ENCODE measurements at regions not wholly inside any gene's neighbourhood (a gene's known extent, or its start where the extent isn't known, plus 50 kb on each side); places are given as distances from the start of the nearest gene placed in this dataset.

GRCh38 chr3:153349108-153349499, 187.1 kb downstream of the RAP2B start:
- peak; percentile 61 for ATAC-seq
- H3K9ac ChIP-seq (ENCODE audit: control insufficient read depth, insufficient read depth, low read length): no peak overlapping the region
- no peak overlapping the region for H3K4me3 ChIP-seq
- POLR2A ChIA-PET: no interaction called here
- no peak overlapping the region for H3K4me2 ChIP-seq (ENCODE audit: control insufficient read depth, insufficient read depth)
- FAIRE-seq: no peak
- no peak overlapping the region for H2AFZ ChIP-seq (ENCODE audit: control insufficient read depth, low read depth, low read length)
- DNase-seq (ENCODE audit: low read depth, low spot score): no peak
- H3K9me3 ChIP-seq (replicated peaks; ENCODE audit: control insufficient read depth, insufficient read depth, low read length): no peaks in the 10 kb centered on the region; the same call in 2 of the 3 replicates
- RAD21 ChIA-PET (ENCODE audit: unreplicated experiment): no interaction called here
- SMC1A ChIA-PET (ENCODE audit: uncharacterized antibody, unreplicated experiment): no interaction called here
- H4K20me1 ChIP-seq (ENCODE audit: control insufficient read depth, insufficient read depth): no peaks in the 10 kb centered on the region
- BruUV-seq (replicated peaks): no TSS peak
- no peaks in the 10 kb centered on the region for H3K4me1 ChIP-seq (ENCODE audit: control insufficient read depth, insufficient read depth, low read length)
- H3K79me2 ChIP-seq (ENCODE audit: control insufficient read depth, insufficient read depth, low read length): no peaks in the 10 kb centered on the region
- intact Hi-C loops (cut with micrococcal nuclease; ENCODE audit: unreplicated experiment) (no loop called here), in situ Hi-C loops (cut with MboI) (no loop called here)
- H3K27me3 ChIP-seq (replicated peaks in 1 of 2; ENCODE audit: control insufficient read depth in 2 of 2, insufficient read depth in 2 of 2, low read length in 1 of 2): no peaks in the 10 kb centered on the region; a peak in 1 of 4 replicates
- no peaks in the 10 kb centered on the region for H3K36me3 ChIP-seq (ENCODE audit: control insufficient read depth in 2 of 2, insufficient read depth in 2 of 2, low read length in 1 of 2)
- no peak overlapping the region for H3K27ac ChIP-seq (ENCODE audit: control insufficient read depth, insufficient read depth)
- 0% methylated on average over 1 of the region's 1 CpG for WGBS (ENCODE audit: insufficient coverage, insufficient replicate concordance, low lambda C conversion rate, missing lambda C conversion rate)
- CTCF ChIA-PET: interaction anchor here (0.6 kb wide), 1 partner anchor 666 kb away, joined by 3 read pairs; no protein-coding TSS in a partner anchor
- no peak for TF ChIP-seq NFYA (IDR thresholded peaks at IDR 0.05; ENCODE audit: borderline replicate concordance, low read depth, low read length)
- TF ChIP-seq RBBP5 (conservative IDR thresholded peaks at IDR 0.05): no peak
- TF ChIP-seq USF1 (IDR thresholded peaks at IDR 0.05; ENCODE audit: borderline replicate concordance, extremely low read length, insufficient read depth, low read depth, low read length): no peak
- no peak for TF ChIP-seq ELK1 (IDR thresholded peaks at IDR 0.05; ENCODE audit: low read depth, low read length)
- TF ChIP-seq SKIL (IDR thresholded peaks at IDR 0.05; ENCODE audit: low read depth, poor library complexity, severe bottlenecking): no peak
- TF ChIP-seq PAX8 (IDR thresholded peaks at IDR 0.05): no peak
- TF ChIP-seq NR2C2 (IDR thresholded peaks at IDR 0.05; ENCODE audit: borderline replicate concordance, control insufficient read depth, insufficient read length, low read depth): no peak
- TF ChIP-seq MTA2 (IDR thresholded peaks at IDR 0.05; ENCODE audit: low read depth): no peak
- TF ChIP-seq IKZF1 (conservative IDR thresholded peaks at IDR 0.05): no peak
- TF ChIP-seq CHD2 (IDR thresholded peaks at IDR 0.05; ENCODE audit: borderline replicate concordance, low read depth, low read length): no peak
- TF ChIP-seq, protein P1, sequence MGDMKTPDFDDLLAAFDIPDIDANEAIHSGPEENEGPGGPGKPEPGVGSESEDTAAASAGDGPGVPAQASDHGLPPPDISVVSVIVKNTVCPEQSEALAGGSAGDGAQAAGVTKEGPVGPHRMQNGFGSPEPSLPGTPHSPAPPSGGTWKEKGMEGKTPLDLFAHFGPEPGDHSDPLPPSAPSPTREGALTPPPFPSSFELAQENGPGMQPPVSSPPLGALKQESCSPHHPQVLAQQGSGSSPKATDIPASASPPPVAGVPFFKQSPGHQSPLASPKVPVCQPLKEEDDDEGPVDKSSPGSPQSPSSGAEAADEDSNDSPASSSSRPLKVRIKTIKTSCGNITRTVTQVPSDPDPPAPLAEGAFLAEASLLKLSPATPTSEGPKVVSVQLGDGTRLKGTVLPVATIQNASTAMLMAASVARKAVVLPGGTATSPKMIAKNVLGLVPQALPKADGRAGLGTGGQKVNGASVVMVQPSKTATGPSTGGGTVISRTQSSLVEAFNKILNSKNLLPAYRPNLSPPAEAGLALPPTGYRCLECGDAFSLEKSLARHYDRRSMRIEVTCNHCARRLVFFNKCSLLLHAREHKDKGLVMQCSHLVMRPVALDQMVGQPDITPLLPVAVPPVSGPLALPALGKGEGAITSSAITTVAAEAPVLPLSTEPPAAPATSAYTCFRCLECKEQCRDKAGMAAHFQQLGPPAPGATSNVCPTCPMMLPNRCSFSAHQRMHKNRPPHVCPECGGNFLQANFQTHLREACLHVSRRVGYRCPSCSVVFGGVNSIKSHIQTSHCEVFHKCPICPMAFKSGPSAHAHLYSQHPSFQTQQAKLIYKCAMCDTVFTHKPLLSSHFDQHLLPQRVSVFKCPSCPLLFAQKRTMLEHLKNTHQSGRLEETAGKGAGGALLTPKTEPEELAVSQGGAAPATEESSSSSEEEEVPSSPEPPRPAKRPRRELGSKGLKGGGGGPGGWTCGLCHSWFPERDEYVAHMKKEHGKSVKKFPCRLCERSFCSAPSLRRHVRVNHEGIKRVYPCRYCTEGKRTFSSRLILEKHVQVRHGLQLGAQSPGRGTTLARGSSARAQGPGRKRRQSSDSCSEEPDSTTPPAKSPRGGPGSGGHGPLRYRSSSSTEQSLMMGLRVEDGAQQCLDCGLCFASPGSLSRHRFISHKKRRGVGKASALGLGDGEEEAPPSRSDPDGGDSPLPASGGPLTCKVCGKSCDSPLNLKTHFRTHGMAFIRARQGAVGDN (IDR thresholded peaks at IDR 0.05): no peak
- TF ChIP-seq PML (IDR thresholded peaks at IDR 0.05; ENCODE audit: low read length): no peak
- TF ChIP-seq IKZF2 (IDR thresholded peaks at IDR 0.05): no peak
- no peak for TF ChIP-seq CREB1 (IDR thresholded peaks at IDR 0.05; ENCODE audit: low read depth)
- no peak for TF ChIP-seq NKRF (conservative IDR thresholded peaks at IDR 0.05)
- no peak for TF ChIP-seq ZNF217 (IDR thresholded peaks at IDR 0.05)

Data from GM12878 (cell line).